SIG-M5 treated with dmso at 0.1 percent for 504 hours (cell line): ENCODE measurements at regions not wholly inside any gene's neighbourhood (a gene's known extent, or its start where the extent isn't known, plus 50 kb on each side); places are given as distances from the start of the nearest gene placed in this dataset.

Experiments used
- DNase-seq: peaks from one replicate; lab custom pipeline; 2025; ENCODE audit not compliant: unreplicated experiment; lab: John Stamatoyannopoulos, UW

- DNase-seq: no peak
Observed at GRCh38 chr16:9296271-9296590, 204.8 kb downstream of the HAPSTR1 start.

GRCh38 chr16:9297437-9298113 lies 206.1 kb downstream of the HAPSTR1 start:
- no peak for DNase-seq

GRCh38 chr16:9300252-9300651 lies 208.8 kb downstream of the HAPSTR1 start:
- DNase-seq: peak; percentile 3

GRCh38 chr16:9302072-9302471 lies 210.6 kb downstream of the HAPSTR1 start:
- no peak for DNase-seq

GRCh38 chr16:9306753-9307152 lies 215.3 kb downstream of the HAPSTR1 start:
- no peak for DNase-seq

- no peak for DNase-seq
Observed at GRCh38 chr16:9307446-9307845, 216.0 kb downstream of the HAPSTR1 start.

GRCh38 chr16:9308356-9308801 lies 216.9 kb downstream of the HAPSTR1 start:
- DNase-seq: no peak

- DNase-seq: no peak
Observed at GRCh38 chr16:9308850-9309249, 217.4 kb downstream of the HAPSTR1 start.

- DNase-seq: no peak
Observed at GRCh38 chr16:9309844-9310243, 218.4 kb downstream of the HAPSTR1 start.

GRCh38 chr16:9311303-9311954 lies 220.0 kb downstream of the HAPSTR1 start:
- DNase-seq: peak; percentile 7

- no peak for DNase-seq
Observed at GRCh38 chr16:9316008-9316407, 224.6 kb downstream of the HAPSTR1 start.

- no peak for DNase-seq
Observed at GRCh38 chr16:9316615-9317014, 225.2 kb downstream of the HAPSTR1 start.

- DNase-seq: no peak
Observed at GRCh38 chr16:9318764-9319163, 227.3 kb downstream of the HAPSTR1 start.

- DNase-seq: no peak
Observed at GRCh38 chr16:9322769-9323168, 231.3 kb downstream of the HAPSTR1 start.

- DNase-seq: no peak
Observed at GRCh38 chr16:9323170-9323569, 231.7 kb downstream of the HAPSTR1 start.

- DNase-seq: no peak
Observed at GRCh38 chr16:9327253-9327652, 235.8 kb downstream of the HAPSTR1 start.

- no peak for DNase-seq
Observed at GRCh38 chr16:9328411-9328810, 237.0 kb downstream of the HAPSTR1 start.

GRCh38 chr16:9330095-9330494 lies 238.7 kb downstream of the HAPSTR1 start:
- DNase-seq: no peak

- DNase-seq: no peak
Observed at GRCh38 chr16:9331503-9331902, 240.1 kb downstream of the HAPSTR1 start.

- DNase-seq: no peak
Observed at GRCh38 chr16:9332574-9333148, 241.2 kb downstream of the HAPSTR1 start.

GRCh38 chr16:9333469-9333868 lies 242.0 kb downstream of the HAPSTR1 start:
- DNase-seq: no peak

GRCh38 chr16:9334103-9334502 lies 242.7 kb downstream of the HAPSTR1 start:
- DNase-seq: no peak
